ENCODE measurements at regions not wholly inside any gene's neighbourhood (a gene's known extent, or its start where the extent isn't known, plus 50 kb on each side); places are given as distances from the start of the nearest gene placed in this dataset.

DNA sequence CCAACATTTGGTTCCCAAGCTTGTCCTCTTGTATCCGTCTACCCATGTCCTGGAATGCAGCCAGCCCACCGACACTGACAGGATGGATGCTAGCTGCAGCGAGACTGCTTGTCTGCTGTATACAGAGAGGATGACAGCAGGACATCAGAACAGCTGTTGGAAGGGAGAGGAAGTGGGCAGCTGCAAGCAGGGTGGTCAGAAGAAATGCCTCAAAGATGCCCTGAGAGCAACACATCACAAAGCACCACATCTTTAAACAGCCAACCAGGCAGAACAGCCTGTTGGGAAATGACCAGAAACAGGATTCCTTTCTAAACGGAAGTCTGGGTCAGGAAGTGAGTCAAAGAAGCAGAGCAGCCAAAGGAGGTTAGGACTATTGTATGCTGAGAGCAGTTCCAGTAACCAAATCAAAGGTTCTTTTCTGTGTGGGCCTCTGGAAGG lies 219.1 kb downstream of the NDUFS4 start:
- no peak for DNase-seq (ENCODE audit: extremely low spot score)
- TF ChIP-seq, protein P1, sequence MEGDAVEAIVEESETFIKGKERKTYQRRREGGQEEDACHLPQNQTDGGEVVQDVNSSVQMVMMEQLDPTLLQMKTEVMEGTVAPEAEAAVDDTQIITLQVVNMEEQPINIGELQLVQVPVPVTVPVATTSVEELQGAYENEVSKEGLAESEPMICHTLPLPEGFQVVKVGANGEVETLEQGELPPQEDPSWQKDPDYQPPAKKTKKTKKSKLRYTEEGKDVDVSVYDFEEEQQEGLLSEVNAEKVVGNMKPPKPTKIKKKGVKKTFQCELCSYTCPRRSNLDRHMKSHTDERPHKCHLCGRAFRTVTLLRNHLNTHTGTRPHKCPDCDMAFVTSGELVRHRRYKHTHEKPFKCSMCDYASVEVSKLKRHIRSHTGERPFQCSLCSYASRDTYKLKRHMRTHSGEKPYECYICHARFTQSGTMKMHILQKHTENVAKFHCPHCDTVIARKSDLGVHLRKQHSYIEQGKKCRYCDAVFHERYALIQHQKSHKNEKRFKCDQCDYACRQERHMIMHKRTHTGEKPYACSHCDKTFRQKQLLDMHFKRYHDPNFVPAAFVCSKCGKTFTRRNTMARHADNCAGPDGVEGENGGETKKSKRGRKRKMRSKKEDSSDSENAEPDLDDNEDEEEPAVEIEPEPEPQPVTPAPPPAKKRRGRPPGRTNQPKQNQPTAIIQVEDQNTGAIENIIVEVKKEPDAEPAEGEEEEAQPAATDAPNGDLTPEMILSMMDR (IDR thresholded peaks at IDR 0.05; ENCODE audit: control extremely low read depth, extremely low read depth, low read depth, missing control alignments), result no peak

DNA sequence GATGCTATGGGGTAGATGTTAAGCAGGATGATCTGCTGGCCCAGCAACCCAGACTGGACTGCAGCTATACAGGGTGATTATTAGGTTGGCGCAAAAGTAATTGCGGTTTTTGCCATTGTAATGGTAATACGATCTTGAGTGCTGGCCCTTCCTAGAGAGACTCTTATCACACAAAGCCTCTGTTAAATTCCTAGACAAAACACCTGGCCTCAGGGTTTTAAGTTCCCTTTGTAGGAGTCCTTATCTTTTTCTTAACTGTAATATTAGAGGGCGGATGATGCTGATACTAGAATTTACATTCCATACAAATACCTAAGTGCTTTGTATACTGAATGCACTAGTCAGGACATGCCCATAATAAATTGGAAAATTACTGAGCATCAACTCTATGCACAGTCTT lies 222.2 kb downstream of the NDUFS4 start:
- POLR2A ChIA-PET, result no interaction called here
- CTCF ChIA-PET, result no interaction called here
- no peak for DNase-seq (ENCODE audit: extremely low spot score)
- TF ChIP-seq, protein P1 (IDR thresholded peaks at IDR 0.05; ENCODE audit: control extremely low read depth, extremely low read depth, low read depth, missing control alignments), result no peak

More for the DNA sequence above, 219.1 kb downstream of the NDUFS4 start:
- ChIA-PET CTCF (interaction anchor here (1.3 to 1.5 kb wide), 2 partner anchors 13 to 38 kb away, joined by 3 read pairs; no protein-coding TSS in a partner anchor), POLR2A (no interaction called here)

DNA sequence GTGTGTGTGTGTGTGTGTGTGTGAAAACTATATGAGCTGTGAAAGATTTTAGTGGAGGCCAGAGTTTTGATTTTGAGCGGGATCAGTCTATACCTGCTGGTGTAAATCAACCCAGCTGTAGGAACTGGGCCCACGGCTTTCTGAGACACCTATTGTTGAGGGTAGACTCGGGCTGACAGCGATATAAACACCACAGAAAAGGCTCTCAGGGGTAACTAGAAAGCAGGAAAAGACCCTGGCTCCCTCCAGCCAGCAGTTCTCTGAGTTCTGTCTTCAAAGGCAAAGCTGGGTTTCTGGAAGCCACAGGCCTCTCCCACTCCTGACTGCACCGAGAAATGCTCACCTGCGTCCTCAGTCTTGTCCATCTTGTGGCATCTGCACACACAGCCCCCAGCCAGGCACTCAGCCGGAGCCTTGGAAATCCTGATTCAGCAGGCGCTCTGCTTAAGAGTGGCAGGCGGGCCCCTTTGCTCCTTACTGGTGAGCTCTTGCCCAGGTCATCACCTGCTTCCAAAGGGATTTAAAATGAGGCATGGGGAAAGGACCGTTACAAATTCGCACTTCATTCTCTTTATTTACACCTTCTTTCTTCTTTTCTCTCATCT lies 223.3 kb downstream of the NDUFS4 start:
- ChIA-PET CTCF (interaction anchor here (1.2 kb wide), 1 partner anchor 17 kb away, joined by 3 read pairs; no protein-coding TSS in a partner anchor), POLR2A (no interaction called here)
- DNase-seq (ENCODE audit: extremely low spot score), result no peak
- TF ChIP-seq, protein P1 (IDR thresholded peaks at IDR 0.05; ENCODE audit: control extremely low read depth, extremely low read depth, low read depth, missing control alignments), result no peak

DNA sequence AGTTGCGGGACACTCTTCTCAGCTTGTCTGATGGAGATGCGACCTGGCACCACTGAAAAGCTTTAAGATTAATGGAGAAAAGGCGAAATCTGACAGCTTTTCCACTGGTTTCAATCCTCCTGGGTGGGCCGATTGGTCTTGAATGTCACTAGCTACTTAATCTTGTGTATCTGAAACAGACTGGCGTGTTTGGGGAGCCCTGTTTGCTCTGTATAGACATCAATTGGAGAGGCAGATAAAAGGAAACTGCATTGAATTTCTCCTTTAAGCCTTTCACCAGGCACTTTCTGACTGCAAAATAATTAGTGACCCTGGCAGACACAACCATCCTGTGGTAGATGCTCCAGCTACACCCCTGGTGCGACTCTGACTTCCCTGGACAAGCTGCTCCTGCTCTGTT lies 224.2 kb downstream of the NDUFS4 start:
- DNase-seq (ENCODE audit: extremely low spot score), result no peak
- ChIA-PET CTCF (interaction anchor here (1.2 to 1.3 kb wide), 2 partner anchors 16 to 18 kb away, joined by 3 read pairs; no protein-coding TSS in a partner anchor), POLR2A (no interaction called here)
- TF ChIP-seq, protein P1 (IDR thresholded peaks at IDR 0.05; ENCODE audit: control extremely low read depth, extremely low read depth, low read depth, missing control alignments), result no peak

DNA sequence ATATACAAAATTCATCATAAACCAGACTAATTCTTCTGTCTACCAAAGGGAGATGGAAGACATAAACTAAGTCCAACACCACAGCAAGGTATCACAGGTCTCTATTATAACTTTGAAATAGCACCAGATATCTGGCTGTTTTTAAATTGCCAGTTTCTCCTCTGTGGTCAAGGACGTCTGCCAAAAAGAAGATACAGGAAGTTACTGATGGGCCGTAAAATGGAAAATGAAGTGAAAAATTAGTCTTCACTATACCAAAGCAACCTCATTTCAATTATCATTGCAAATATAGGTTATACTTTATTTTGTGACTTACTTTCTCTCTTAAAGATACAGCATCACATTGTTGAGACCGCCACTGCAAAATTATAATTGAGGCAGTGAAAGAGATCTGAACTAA lies 225.5 kb downstream of the NDUFS4 start:
- CTCF ChIA-PET, result no interaction called here
- POLR2A ChIA-PET, result no interaction called here
- DNase-seq (ENCODE audit: extremely low spot score), result no peak
- TF ChIP-seq, protein P1 (IDR thresholded peaks at IDR 0.05; ENCODE audit: control extremely low read depth, extremely low read depth, low read depth, missing control alignments), result no peak

DNA sequence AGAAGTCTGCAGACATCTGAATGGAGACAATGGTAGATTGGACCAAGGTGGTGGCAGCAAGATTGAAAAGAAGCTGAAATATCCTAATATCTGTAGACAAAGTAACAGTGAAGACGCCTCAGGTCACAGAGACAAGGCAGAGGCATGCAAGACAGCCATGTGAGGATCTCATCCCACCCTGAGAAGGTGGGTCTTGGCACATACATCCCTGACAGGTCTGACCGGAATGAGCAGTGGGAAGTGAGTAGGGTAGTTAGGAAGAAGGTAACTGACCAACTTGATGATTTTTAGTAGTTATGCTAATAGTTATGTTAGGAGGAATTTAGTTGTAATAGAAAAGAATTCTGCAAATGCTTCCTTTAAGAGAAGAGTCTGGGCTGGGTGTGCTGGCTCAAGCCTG lies 229.6 kb downstream of the NDUFS4 start:
- POLR2A ChIA-PET, result no interaction called here
- TF ChIP-seq, protein P1 (IDR thresholded peaks at IDR 0.05; ENCODE audit: control extremely low read depth, extremely low read depth, low read depth, missing control alignments), result no peak
- DNase-seq (ENCODE audit: extremely low spot score), result no peak
- CTCF ChIA-PET, result no interaction called here
